RWPE1 (cell line): ENCODE measurements at regions not wholly inside any gene's neighbourhood (a gene's known extent, or its start where the extent isn't known, plus 50 kb on each side); places are given as distances from the start of the nearest gene placed in this dataset.
"Not testable (repeated sequence)": the region's sequence is repeated elsewhere in the genome, so short reads cannot be mapped to it uniquely, and the experiment has no call there.

Experiments used
- CTCF ChIA-PET: fragments of 350-600 bp; sonication (Branson Sonifier 250); formaldehyde crosslinking; extraction: SDS; loops from one replicate; lab custom pipeline; 2021; lab: Yijun Ruan, JAX
- POLR2A ChIA-PET: fragments of 400-600 bp; formaldehyde crosslinking; extraction: SDS; loops from one replicate; lab custom pipeline; 2020; ENCODE audit warnings: antibody characterized with exemption; ENCODE audit not compliant: low non-redundant PET; lab: Yijun Ruan, JAX
- DNase-seq: peaks from one replicate; pipeline ENCODE4 v3.0.0; 2012; ENCODE audit warnings: low spot score
- H3K27ac ChIP-seq: fragments of 450-650 bp; 2 replicates; pipeline ENCODE4 v1.5.1; 2017
- CTCF ChIP-seq: fragments of 450-650 bp; conservative IDR thresholded peaks from 2 replicates; pipeline ENCODE4 v1.5.1; 2017; ENCODE audit warnings: low read depth, mild to moderate bottlenecking

GRCh38 chr5:131008329-131008728, 156.7 kb downstream of the HINT1 start:
- ChIA-PET POLR2A (no interaction called here), CTCF (no interaction called here)
- TF ChIP-seq CTCF = no peak
- DNase-seq = no peak
- no peak overlapping the region for H3K27ac ChIP-seq

GRCh38 chr5:131005963-131006684, 158.9 kb downstream of the HINT1 start:
- ChIA-PET POLR2A (no interaction called here), CTCF (interaction anchor here (0.6 to 1.2 kb wide), 2 partner anchors 19 to 148 kb away, joined by 3 to 4 read pairs; no protein-coding TSS in a partner anchor)
- no peak overlapping the region for H3K27ac ChIP-seq
- no peak for DNase-seq
- TF ChIP-seq CTCF = no peak

GRCh38 chr5:131001507-131001906, 163.5 kb downstream of the HINT1 start:
- no peak overlapping the region for H3K27ac ChIP-seq
- ChIA-PET POLR2A (no interaction called here), CTCF (no interaction called here)
- TF ChIP-seq CTCF = no peak
- no peak for DNase-seq

- CTCF ChIA-PET = no interaction called here
- POLR2A ChIA-PET = no interaction called here
- DNase-seq = no peak
- H3K27ac ChIP-seq = no peak overlapping the region
- TF ChIP-seq CTCF = no peak
These were observed 164.8 kb downstream of the HINT1 start for GRCh38 chr5:131000289-131000688.

- POLR2A ChIA-PET, CTCF ChIA-PET, DNase-seq, H3K27ac ChIP-seq: not testable (repeated sequence)
These were observed 168.3 kb downstream of the HINT1 start for GRCh38 chr5:130996720-130997119.

- CTCF ChIA-PET = interaction anchor here (0.5 kb wide), 1 partner anchor 126 kb away, joined by 3 read pairs; no protein-coding TSS in a partner anchor
- TF ChIP-seq CTCF = no peak
- POLR2A ChIA-PET = no interaction called here
- no peak overlapping the region for H3K27ac ChIP-seq
- no peak for DNase-seq
These were observed 169.2 kb downstream of the HINT1 start for GRCh38 chr5:130995851-130996250.

- ChIA-PET CTCF (interaction anchor here (0.7 to 1.0 kb wide), 2 partner anchors 50 to 1367 kb away, joined by 3 read pairs; no protein-coding TSS in a partner anchor), POLR2A (no interaction called here)
- TF ChIP-seq CTCF = no peak
- no peak for DNase-seq
- no peak overlapping the region for H3K27ac ChIP-seq
These were observed 169.9 kb downstream of the HINT1 start for GRCh38 chr5:130995254-130995515.
